Superior temporal gyrus (tissue), 1 donor: ENCODE measurements at regions not wholly inside any gene's neighbourhood (a gene's known extent, or its start where the extent isn't known, plus 50 kb on each side); places are given as distances from the start of the nearest gene placed in this dataset.
A peak's percentile ranks its signal among the peaks of the same experiment; 100 is the strongest.
"Not testable (repeated sequence)": the region's sequence is repeated elsewhere in the genome, so short reads cannot be mapped to it uniquely, and the experiment has no call there.

ENCODE experiments used
- DNase-seq: peaks from one replicate; pipeline ENCODE4 v3.0.0-alpha.2; 2016; ENCODE audit errors: extremely low spot score

DNA sequence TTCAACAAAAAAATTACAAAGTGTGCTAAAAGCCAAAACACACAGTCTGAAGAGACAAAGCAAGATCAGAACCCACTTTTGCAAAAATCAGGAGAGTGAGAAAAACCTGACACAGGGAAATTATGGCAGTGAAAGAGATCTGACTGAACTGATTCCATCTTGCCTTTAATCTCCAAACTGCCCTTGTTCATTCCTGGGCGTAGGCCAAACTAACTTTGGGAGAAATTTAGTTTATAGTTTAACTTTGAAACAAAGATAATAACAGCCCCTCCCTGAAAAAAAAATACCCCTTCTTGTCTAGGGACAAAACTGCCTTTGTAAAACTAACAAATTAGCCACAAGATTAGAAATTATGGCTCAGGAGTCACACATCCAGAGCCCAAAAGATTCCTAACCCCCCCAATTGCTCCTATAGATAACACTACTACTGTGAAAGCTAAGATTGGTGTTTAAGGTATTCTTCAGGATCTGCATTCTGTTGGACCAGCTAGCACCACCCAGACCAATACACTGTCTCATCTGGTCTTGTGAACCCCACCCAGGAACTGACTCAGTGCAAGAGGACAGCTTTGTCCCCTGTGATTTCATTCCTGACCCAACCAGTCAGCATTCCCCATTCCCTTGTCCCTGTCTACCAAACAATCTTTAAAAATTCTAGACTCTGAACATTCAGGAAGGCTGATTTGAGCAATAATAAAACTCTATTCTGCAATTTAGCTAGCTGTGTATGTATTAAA, 226.1 kb upstream of the SH3BP4 start:
- no peak for DNase-seq

GRCh38 chr2:234724850-234725249, 227.0 kb upstream of the SH3BP4 start:
- no peak for DNase-seq

DNA sequence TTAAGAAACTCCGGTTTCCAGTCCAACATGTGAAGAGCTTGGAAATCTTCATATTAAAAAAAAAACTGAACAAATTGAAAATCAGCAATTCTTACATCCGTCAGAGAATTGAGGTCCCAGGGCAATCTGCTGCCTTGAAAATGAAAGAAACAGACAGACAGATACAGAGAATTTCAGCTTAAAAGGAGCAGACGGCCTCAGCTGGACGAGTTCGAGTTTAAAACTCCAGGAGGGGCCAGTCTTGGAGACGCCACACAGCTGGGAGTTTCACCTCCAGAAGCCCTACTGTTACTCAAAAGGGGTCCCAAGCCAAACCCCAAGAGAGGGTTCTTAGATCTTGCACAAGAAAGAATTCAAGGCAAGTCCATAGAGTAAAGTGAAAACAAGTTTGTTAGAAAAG, 226.5 kb upstream of the ARL4C start:
- DNase-seq = no peak

GRCh38 chr2:234722176-234722575, 225.3 kb upstream of the ARL4C start:
- DNase-seq = no peak

DNA sequence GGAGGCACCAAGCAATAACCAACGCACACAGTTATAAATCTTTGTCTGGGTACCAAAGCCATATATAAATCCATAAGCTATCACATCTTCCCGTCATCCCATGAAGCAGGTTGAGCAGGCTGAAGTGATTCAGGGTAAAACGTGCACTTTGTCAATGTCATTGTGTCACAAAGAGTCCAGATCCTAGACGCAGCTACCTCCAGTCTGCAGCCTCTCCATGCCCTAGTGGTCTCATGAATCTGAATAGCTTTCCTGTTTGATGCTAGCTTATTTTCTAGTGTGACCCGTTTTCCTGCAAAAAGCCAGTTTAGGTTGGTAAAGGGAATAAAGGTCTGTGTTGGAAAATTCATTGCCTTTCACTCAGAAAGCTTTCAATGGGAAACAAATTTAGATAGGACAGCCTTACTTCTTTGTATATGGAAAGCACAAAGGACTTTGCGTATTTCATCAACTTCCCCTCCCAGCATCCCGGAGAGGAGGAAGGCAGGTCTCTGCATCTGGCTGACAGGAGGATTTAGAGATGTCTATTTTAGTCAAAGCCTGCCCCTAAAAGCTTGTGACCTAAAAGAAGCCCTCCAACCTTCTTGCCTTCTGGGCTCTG, 222.3 kb upstream of the ARL4C start:
- no peak for DNase-seq

DNA sequence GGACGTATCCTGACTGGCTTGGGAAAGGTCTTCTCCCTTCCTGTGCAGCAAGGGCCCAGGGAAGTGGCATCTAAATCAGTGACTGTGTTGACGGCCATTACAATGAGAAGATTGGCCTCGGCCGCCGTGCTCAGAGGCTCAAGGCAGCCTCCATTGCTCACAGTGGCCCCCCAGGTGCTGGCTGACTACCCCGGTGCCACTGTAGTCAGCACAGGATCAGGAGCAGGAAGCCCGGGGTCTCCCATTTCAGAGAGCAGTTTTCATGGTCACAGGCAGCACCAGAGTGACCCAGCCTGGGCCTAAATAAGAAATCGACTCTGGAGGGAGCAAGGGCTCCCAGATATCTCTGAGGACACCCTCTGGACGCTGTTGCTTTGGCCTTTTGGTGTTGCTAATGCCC, 219.4 kb upstream of the ARL4C start:
- no peak for DNase-seq

GRCh38 chr2:234715671-234716250, 218.9 kb upstream of the ARL4C start:
- no peak for DNase-seq

DNA sequence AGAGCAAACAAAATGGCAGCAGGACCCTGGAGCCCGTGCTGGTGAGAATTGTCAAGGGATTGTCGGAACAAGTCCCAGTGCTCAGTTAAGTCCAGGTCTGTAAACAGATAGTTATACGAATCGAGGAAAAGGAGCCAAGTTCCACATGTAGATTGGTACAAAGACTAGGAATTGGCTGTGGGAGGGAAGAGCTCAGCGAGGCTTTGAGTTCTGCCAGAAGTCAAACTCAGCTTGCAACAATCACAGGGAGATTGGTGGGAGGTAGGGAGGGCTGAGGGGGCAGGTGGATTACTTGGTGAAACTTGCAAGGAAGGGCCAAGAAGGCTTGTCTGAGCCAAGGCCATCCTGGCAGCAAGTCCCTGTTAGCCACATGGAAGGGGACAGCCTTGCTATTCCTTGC, 217.8 kb upstream of the ARL4C start:
- DNase-seq = no peak

- no peak for DNase-seq
These were observed 215.6 kb upstream of the ARL4C start for GRCh38 chr2:234712421-234712935.

- no peak for DNase-seq
These were observed 214.4 kb upstream of the ARL4C start for GRCh38 chr2:234711308-234711707.

DNA sequence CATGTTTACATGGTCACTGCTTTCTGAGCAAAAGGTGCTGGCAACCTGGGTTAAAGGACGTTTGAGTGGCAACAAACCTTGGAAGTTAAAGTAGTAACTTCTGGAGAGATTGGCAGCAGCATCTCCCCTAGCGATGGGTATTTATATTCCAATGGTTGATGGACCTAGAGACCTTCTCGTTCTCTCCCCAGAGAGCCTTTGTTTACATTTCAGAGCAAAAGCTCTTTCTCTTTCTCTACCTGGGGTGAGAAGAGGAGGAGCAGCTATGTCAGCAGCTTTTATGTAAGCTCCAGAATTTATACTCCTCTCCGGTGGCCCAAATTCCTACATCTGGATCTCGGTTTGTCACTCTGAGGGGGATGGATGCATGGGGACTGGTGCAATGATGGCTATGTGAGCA, 213.7 kb upstream of the ARL4C start:
- no peak for DNase-seq

DNA sequence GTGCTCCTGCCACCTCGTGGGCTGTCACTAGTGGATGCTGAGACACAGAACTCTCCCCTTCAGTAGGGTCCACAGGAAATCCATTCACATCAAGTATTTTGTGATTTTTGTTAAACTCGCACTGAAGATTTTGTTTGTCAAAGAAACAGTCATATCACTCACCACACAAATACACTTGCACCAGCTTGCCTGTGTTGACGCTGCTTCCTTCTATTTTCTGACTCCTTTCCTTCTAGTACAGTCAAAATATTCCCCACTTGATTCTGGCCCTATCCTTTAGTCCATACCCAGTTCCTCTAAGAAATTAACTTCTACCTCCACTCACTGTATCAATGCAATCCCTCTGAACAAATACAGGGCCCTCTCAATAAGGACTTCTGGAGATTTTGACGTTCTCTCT, 213.2 kb upstream of the ARL4C start:
- no peak for DNase-seq

DNA sequence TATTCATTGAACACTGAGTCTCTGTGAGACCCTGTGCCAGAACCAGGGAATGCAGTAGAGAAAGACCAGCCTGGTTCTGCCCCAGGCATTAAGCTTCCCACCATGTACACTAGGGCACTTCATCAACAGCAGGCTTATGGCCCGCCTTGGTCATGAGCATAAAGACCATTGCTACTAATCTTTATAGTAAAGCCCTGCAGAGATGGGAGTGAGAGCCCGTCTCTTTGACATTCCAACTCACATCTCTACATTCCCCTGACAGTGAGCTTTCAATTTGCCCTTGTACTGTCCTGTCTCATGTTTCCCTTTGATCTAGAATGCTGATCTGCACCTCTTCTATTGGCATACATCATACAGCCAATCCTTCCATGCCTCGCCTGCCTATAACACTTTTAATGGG, 211.8 kb upstream of the ARL4C start:
- DNase-seq = no peak

- peak; percentile 36 for DNase-seq
These were observed 211.3 kb upstream of the ARL4C start for GRCh38 chr2:234708091-234708683.

- no peak for DNase-seq
These were observed 209.2 kb upstream of the ARL4C start for GRCh38 chr2:234706086-234706485.

DNA sequence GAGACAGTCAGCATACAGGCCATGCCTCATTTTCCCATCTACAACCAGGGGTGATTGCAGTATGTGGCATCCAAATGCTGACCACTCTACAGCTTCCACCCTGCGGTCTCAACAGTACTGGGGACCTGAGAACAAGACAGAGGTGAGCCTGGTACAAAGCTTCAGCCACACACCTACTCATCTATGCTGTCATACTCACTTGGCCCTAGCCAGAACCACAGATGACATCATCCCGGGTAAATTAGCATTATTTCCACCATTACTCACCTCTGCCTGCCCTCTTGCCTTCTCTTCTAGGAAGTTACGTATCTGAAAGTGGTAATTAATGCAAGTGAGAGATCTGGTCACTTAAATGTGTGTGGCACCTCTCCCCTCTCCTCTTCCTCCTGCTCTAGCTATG, 208.2 kb upstream of the ARL4C start:
- no peak for DNase-seq

GRCh38 chr2:234703258-234703657, 206.4 kb upstream of the ARL4C start:
- DNase-seq = no peak

DNA sequence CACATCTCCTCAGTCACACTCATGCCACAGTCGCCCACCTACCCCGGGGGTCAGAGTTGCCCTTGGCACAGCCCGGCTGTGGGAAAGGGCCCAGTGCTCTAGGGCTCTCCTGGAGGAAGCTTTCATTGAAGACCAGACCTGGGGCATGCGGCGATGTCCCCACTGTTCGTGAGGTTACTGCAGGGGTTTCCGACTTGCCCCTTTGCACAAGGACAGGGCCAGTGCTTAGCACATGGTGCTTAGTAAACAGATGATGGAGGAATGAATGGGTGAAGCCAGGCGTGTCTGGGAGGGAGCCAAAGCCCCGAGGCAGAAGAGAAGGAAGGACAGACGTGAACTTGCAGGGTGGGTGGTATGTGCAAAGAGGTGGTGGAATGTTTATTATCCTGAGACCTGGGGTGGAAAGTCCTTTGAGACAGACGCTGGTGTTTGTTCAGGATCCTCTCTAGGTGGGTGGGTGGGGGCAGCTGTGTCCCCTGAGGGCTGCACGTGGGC, 205.9 kb upstream of the ARL4C start:
- DNase-seq = no peak

GRCh38 chr2:234701841-234702240, 205.0 kb upstream of the ARL4C start:
- no peak for DNase-seq

- DNase-seq = no peak
These were observed 204.5 kb upstream of the ARL4C start for GRCh38 chr2:234701421-234701820.

- no peak for DNase-seq
These were observed 202.6 kb upstream of the ARL4C start for GRCh38 chr2:234699456-234699855.

GRCh38 chr2:234697300-234697876, 200.5 kb upstream of the ARL4C start:
- not testable (repeated sequence) for DNase-seq
